Putamen (tissue), 1 donor: ENCODE measurements at regions not wholly inside any gene's neighbourhood (a gene's known extent, or its start where the extent isn't known, plus 50 kb on each side); places are given as distances from the start of the nearest gene placed in this dataset.

Experiments
- DNase-seq: peaks from one replicate; pipeline ENCODE4 v3.0.0-alpha.2; 2016; ENCODE audit warnings: low spot score

DNA sequence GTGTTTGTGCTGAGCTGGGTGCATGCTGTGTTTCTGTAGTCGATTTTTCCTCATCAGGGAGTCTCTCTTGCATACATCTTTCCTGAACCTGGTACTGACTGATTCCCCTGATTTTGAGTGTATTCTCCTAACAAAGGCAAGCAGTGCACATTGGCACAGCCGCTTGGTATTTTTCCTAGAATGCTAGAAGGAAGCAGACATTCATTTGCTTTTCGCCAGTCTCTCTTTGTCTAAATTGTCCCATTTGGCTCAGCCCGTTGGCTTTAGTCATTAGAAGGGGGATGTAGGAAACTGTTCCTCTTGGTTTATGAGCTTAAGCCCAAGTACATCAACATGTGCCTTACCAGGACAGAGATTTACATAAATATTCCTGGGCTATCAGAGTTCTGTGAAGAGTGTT lies 266.1 kb upstream of the TMTC4 start:
- no peak for DNase-seq

DNA sequence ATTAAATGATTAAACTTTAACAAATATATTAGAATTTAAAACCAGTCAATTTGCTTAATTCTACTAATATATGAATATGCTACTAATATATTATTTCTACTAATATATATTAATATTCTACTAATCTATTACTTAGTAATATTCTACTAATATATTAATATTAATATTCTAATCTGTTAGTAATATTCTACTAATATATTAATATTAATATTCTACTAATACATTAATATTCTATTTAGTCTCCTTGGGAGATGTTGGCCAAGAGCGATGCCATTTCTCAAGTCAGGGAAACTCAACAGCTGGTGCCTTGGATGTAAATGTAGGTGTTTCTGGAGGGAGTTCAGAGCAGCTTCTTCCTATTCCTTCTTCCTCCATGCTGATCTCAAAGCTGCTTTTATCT lies 259.2 kb upstream of the TMTC4 start:
- DNase-seq, result no peak

DNA sequence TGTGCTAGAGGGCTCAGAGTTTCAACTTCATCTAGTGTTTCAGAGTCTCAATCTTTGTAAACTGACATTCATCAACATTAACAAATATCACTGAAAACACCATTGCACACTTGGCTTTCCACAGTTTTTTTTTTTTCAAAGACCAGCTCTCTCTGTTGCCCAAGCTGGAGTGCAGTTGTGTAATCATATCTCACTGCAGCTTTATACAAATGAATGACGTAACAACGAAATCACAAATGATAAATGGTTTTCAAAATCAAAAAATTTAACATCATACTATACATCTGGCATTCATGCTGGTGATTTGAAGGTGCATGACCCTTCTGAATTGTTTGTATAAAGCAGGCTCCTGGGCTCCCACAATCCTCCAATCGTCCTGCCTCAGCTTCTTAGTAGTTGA lies 248.0 kb upstream of the TMTC4 start:
- no peak for DNase-seq

DNA sequence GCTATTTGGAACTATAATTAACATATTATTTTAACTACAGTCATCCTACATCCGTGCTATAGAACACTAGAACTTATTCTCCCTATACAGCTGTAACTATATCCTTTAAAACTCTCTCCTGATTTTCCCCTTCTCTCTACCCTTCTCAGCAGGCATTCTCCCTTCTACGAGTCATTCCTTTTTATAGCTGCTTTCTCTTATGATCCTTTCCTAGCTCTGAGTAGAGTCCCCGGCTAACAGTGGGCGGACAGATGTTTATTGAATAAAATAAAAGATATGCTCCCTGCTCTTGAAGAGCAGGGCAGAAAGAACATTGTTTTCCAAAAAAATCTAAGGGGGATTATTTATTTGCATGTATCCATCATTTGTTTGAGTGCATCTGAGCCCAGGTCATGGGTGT lies 246.5 kb upstream of the TMTC4 start:
- no peak for DNase-seq

DNA sequence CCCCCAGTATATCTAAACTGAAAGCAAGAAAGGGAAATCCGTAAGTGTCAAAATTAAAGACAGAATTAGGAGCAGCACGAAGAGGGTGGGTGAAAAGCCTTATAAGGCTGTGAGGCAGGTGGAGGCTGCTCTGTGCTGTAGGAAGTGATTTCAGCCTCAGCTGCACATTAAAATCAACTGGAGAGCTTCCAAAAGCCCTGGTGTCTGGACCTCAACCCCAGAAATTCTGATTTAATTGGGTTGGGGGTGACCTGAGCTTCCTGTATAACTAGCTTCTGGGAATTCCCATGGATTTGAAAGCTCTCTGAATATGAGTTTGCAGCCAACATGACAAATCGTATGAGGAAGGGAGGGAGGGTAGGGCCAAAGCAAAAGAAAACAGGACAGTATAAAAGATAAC lies 242.4 kb upstream of the TMTC4 start:
- no peak for DNase-seq

DNA sequence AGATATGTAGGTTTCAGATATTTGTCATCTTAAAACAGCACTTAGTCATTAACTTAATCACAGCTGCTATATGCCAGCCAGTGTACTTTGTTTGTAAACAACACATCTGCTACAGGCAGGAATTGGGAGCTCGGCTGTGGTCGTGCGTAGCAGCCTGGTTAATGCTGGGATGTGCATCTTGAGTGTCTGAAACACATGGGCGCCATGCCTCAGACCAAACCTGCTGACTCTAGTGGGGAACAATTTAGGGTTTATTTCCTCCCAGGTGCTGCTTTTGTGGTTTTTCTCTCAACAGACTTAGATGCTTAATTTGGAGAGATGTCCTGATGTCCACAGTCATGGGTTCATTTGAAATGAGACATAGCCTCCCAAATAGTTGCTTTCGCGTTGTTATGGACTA lies 238.5 kb upstream of the TMTC4 start:
- no peak for DNase-seq

DNA sequence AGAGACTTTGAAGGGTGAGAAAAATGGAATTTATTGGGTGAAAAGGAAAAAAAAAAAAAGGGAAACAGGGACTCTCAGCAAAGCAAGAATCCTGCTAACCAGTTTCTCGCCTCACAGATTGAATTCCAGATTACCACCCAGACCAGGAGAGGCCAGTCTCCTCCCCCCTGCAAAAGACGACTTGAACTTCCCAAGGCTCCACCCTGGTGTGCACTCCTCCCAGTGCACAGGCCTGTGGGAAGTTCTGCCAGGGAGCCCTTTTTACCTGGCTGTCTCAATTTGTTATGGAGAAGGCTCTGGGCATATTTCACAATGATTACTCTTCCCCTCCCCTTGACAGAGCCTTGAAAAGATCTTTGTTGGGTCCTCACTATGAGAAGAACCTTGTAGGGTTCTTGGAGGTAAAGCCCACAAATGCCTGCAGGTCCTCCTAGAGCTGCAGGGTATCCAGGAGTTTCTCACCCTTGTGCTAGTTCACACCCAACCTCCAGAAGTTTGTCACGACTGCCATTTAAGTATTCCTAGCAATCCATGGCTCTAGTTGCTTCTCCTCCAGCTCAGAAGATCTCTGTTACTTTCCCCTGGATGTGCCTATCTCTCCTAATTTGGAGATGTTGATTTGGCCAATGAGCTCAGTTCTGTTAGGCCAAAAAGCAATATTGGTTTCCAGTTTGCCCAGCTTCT lies 229.8 kb upstream of the TMTC4 start:
- DNase-seq, result no peak

DNA sequence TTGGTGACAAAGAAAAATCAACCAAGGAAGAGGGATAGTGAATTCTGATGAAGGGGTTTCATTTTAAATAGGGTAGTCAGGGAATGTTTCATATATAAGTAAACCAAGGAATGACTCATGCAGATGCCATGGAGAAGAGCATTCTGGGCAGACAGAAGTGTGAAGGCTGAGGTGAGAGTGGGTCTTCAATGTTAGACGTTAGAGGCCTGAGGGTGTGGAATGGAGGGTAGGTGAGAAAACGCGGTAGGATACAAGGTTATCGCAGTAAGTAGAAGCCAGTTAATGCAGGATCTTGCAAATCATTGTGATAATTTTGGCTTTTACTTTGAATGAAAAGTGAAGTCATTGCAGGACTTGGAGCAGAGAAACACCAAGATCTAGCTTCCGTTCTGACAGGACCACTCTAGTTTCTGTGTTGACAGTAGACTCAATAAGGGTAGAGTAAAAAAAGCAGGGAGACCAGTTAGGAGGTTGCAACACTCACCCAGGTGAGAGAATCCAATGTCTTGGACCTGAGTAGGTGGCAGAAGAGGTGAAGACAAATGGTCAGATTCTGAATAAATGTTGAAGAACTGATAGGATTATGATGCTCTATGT lies 225.2 kb upstream of the TMTC4 start:
- no peak for DNase-seq

DNA sequence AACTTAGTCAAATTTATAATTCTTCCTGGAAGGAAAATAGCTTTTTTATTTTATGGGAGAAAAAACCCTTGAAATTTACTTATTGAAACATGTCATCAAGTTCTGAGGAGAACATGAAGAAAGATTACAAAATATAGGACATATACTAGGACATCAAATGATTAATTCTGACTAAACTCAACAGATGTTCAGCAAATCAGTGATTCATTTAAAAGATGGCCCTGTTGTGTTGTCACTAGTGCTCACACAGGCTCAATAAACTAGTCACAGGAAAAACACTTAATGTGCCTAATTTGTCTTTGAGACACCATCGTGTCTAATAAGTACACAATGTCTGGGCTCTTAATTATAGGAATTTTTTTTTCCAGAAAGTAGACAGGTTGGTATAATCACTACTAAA lies 223.8 kb upstream of the TMTC4 start:
- no peak for DNase-seq

DNA sequence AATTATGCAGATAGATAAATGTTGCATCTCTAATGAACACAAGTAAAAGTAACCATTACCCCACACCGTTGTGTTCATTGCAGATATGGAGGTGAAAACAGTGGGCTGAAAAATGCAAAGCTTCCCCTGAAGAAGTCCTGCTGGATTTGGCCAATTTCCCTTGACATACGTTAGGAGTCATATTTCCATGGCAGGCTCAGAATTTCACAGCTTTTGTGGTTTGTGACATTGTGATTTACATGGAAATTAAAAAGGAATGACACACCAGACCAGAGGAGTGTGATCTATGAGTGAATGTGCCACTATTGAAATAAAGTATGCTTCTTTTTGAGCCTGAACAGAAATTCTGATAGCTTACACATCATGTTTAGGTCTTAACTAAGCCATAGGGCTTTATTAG lies 221.1 kb upstream of the TMTC4 start:
- no peak for DNase-seq

DNA sequence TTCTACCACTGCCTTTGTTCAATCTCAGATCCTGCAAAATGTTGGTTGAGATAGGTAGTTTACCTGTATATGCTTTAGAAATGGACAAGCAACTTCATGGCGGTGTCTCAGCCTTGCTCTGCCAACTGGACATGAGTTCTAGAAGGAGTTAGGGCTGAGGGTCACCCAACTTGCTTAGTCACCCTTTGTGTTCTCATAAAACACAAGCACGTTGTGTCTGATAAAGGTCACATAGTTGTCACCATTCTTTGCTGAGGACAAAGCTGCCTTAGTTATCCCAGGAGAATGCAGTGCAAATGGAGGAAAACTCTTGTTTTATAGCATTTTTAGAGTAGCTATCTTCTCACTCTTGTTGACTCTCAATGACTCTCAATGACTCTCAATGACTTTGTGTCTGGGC lies 218.4 kb upstream of the TMTC4 start:
- DNase-seq, result peak; percentile 54

DNA sequence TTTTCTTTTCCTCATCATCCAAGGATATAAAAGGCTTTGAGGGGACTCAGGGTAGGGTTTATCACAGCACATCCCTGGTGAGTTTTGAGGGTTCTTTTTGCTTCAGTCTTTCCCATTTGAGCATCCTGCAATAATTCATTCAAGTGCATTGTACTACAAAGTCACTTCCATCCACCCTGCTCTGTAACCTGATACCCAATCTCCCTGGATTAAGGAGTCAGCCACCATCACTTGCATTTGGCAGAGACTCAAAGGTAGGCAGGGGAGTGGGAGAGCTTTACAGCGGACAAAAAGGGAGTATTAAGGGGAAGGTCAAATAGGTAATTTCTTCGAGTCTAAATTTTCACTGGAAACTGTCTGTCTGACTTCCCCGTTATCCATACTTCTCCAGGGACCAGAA lies 216.1 kb upstream of the TMTC4 start:
- DNase-seq, result no peak

DNA sequence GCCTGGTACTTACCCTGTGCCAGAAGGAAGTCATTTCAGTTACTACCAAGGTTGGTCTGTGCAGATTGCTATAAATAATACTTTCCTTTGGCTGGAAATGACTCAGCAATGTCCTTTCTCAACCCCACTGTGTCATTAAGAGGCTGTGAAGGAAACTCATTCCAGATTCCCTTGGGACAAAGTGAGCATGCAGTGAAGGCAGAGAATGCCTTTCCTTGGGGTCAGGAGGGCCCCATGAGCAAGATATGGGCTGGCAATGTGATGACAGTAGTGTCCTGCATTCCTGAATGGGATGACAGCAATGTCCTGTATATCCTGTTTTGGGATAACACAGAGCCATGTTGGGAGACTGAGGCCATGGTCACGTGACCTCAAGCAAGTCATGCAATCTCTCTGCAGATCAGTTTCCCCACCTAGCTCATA lies 213.1 kb upstream of the TMTC4 start:
- no peak for DNase-seq

DNA sequence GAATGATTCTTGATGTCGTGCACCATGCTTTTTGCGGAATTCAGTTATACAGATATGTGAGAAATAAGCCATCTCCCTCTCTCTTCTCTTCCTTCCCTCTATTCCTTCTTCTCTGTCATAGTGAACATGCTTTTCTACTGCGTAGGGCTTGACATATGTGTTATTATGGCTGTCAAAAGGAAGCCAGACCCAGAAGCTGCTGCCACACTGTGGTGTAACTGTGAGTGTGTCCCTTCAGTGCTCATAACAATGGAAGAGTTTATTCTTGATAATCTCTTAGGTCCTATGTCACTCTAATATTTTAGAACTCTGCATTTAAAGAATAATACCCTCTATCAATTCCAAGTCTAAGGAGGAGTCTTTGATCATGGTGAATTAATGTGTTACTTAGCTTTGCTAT lies 208.9 kb upstream of the TMTC4 start:
- DNase-seq, result peak; percentile 13

DNA sequence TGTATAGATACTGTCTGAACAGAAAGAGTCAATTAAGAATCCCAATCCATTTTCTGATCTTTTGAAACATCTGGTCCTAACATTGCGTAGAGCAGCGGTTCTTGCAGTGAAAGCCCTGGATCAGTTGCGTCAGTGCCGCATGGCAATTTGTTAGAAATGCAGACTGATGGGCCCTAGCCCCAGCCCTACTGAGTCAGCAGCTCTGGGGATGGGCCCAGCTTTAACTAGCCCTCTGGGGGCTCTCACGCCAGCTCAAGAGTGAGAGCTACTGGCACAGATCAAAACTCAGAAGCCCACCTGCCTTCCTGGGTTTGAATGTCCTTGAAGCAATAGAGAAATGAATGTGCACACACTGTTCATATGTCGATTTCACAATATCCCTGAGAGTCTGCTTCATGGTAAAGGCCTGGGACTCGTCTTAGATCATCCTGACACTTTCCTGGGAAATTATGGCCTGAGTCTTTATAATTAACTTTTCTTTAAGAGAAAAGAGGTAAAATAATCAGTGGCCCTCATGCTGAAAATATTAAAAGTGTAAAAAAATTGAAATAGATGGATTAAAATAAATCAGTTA lies 206.8 kb upstream of the TMTC4 start:
- no peak for DNase-seq

DNA sequence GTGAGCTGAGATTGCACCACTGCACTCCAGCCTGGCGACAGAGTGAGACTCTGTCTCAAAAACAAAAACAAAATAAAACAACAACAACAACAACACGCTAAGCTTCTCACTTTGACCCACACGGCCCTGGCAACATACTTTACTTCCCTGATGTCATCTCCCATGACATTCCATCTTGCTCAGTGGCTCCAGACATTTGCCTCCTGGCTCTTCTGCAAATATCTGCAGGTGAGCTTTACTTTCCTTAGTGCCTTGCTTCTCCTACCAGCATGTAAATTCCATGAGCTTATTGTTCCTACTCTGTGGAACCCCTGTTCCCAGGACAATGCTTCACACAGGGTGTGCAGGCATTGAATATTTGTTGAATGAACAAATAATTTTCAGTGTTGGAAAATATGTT lies 205.6 kb upstream of the TMTC4 start:
- no peak for DNase-seq

DNA sequence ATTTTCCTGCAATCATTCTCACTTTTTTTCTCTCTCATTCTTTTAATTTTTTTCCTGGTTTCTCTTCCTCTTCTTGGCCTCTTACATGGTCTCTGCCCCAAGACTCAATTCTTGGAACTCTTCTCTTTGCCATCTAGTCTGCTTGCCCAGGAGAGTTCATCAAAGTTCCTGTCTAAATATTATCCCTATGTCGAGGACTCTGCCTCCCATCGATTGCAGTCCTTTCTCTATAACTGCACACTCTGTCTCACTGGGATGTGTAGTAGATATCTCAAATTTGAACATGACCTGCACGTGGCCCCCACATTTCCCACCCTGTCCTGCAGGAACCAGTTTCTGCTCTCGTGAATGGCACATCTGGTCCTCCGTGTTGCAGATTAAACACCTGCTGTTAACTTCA lies 204.7 kb upstream of the TMTC4 start:
- DNase-seq, result no peak

DNA sequence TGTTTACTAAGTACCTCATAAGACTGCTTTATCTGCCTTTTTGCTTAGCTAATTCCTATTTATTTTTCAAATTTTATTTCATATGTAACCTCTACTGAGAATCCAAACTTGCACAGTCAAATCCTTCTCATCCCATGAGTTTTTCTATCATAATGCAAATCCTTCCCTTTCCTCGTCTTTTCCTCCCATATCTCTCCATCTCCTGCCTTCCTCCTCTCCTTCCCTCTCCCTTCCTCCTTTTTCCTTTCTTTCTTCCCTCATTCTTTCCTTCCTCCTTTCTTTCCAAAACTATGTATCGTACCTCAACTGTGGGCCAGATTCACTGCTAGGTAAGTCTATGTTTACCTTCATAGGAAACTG lies 201.4 kb upstream of the TMTC4 start:
- DNase-seq, result no peak

DNA sequence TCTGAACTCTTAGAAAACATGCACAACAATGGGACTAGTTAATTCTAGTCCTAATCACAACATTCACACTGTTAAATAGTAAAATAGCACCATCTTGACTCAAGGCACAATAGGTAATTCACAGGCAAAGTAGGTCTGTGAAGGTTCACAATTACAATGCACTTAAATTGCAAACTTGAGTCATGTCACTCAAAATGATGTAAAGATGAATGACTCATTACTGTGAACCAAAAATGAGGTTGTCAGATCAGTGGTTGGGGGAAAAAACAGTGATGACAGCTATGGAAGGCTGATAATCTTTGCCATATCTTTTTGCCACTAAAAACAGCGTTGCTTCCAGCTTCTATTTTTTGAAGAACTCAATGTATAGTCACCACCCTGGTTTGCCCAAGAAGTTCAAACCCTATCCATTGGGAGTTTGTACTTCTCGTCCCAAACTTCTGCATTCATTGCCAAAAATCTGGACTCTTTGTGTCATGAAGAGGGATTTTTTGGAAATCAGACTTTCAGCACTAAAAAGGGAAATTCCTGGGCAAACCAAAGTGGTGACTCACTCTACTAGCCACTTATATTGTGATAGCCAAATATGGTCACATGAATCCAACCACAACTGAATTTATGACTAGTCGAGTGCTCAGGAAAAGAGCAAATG lies 200.9 kb upstream of the TMTC4 start:
- DNase-seq, result no peak

DNA sequence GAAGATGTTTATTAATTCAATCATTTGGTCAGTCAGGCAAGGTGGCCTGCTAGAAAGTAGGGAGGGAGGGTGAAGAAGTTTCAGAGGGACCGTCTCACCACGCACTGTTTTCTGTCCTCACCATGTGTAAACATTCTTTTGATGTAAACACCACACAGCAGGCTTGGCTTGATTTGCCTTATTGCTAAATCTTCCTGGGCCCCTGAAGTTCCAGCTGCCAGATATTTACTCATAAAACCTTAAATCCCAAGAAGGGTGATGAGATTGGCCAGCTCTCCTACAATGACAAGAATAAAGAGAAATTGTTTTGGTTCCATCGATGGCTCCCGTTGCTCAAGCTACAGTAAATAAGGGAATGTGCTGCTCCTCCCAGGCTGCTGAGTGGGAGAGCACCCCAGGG lies 198.2 kb upstream of the TMTC4 start:
- no peak for DNase-seq

DNA sequence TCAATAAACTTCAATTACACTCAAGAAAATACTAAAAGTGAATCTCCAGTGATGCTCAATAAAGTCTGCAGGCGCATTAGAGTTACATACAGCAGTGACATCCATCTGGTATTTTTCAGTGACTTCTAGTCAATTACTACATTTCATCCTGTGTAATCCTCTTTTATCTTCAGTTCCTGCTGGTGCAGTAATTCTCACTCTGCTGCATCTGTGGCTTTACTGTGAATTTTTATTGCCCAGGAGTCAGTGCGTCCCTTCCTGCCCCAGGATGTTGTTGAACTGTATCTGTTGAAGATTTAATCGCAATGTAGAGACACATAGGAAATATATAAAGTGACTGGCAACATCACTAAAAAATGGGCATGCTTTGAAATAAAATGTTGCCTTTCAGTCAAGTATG lies 196.3 kb upstream of the TMTC4 start:
- DNase-seq, result no peak

DNA sequence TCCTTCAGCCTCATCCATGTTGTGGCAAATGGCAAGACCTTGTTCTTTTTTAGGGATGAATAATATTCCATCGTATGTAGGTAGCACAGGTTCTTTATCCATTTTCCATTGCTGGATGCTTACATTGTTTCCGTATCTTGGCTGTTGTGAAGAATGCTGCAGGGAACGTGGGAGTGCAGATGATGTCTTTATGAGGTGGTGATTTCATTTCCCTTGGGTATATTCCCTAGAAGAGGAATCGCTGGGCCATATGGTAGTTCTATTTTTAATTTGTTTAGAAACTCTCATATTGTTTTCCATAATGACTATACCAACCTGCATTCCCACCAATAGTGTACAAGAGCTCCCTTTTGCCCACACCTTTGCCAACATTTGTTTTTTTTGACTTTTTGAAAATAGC lies 186.3 kb upstream of the TMTC4 start:
- DNase-seq, result no peak

DNA sequence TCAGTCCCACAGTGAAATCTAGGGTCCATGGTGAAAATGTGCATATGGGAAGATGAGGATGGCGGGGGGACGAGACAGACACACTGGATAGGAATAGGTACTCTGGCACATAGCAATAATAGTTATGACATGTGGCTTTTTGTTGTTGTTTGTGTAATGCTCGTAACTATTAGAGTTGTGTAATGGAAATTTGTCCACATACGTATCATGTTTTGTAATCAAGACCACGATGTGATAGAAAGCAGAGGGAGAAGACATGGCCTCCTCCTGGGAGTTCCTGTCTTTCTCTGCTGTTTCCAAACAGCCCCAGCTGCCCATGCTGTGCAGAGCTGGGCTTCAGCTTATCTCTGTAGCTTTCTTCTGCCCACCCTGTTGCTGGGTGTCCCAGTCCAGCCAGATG lies 185.3 kb upstream of the TMTC4 start:
- no peak for DNase-seq

DNA sequence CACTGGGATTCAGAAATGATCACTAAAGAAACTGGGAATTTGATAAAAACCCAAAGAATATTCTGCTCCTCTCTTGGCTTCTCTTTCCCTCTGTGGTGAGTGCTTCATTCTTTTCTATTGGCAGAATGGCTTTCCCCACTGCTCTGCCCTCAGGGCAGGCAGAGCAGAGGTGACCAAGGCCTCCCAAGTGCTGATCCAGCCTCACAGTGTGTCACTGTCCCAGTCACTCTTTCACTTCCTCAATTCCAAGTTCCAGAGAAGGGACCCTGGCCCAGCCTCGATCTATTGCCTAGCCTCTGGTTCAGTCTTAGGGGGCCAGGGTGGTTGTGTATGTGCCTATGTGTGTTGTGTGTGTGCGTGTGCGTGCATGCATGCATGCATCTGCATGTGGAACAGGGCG lies 180.6 kb upstream of the TMTC4 start:
- no peak for DNase-seq
